Right cardiac atrium (tissue), 5 donors: ENCODE measurements at regions not wholly inside any gene's neighbourhood (a gene's known extent, or its start where the extent isn't known, plus 50 kb on each side); places are given as distances from the start of the nearest gene placed in this dataset.

ENCODE experiments used
- ATAC-seq, 2 donors: fragments of 200-7000 bp; cut with Tn5 transposase; one replicate each; pipeline versions ENCODE4 v1.8.0 to v1.9.1; 2020; ENCODE audit warnings: moderate library complexity in 2 of 2, mild to moderate bottlenecking in 1 of 2
- DNase-seq, 3 donors: peaks; one replicate each; pipeline ENCODE4 v3.0.0-alpha.2; 2020
- H3K27ac ChIP-seq: one replicate; pipeline ENCODE4 v1.5.1; 2013; ENCODE audit warnings: mild to moderate bottlenecking, low read length, control low read depth, moderate library complexity
- H3K27me3 ChIP-seq: one replicate; pipeline ENCODE4 v1.6.1; 2013; ENCODE audit not compliant: control insufficient read depth, insufficient read depth
- H3K4me1 ChIP-seq: one replicate; pipeline ENCODE4 v1.6.1; 2013; ENCODE audit warnings: low read length; ENCODE audit not compliant: control insufficient read depth, insufficient read depth
- H3K4me3 ChIP-seq: one replicate; pipeline ENCODE4 v1.5.1; 2013; ENCODE audit warnings: low read length, control low read depth
- H3K9me3 ChIP-seq: one replicate; pipeline ENCODE4 v1.6.1; 2013; ENCODE audit warnings: low read length; ENCODE audit not compliant: control insufficient read depth
- WGBS: extraction: QIAGEN DNeasy Blood & Tissue Kit; methylation state at CpG from one replicate; pipeline ENCODE4 v1.1.7; 2013; 5-methylcytosine and 5-hydroxymethylcytosine counted together
- intact Hi-C, 4 donors: fragments of 100-400 bp; cut with DNase I; formaldehyde crosslinking; loops; one replicate each; pipeline versions ENCODE4 v1.11.0 to v1.14.0; 2022 to 2023
- donor health status: healthy with polysubstance abuse.
- donor health status: DM: no; HTN: yes; CAD: no.
- donor health status: DM: no; HTN: no; CAD: no.
- donor health status: DM: no; HTN: yes; CAD: no; lungs with severe emphysema.
- donor health status: DM: yes; HTN: yes; CAD: no.

GRCh38 chr4:110924761-110925160 is 301.9 kb upstream of the PITX2 start:
- ATAC-seq = no peak
- no peak overlapping the region for H3K4me3 ChIP-seq
- 52% methylated on average over 2 of the region's 2 CpGs for WGBS
- intact Hi-C loops = no loop called here
- no peaks in the 10 kb centered on the region for H3K27me3 ChIP-seq
- no peaks in the 10 kb centered on the region for H3K9me3 ChIP-seq
- H3K4me1 ChIP-seq = no peaks in the 10 kb centered on the region
- no peak overlapping the region for H3K27ac ChIP-seq
- DNase-seq = no peak

- Histone ChIP-seq H3K27me3 (no peaks in the 10 kb centered on the region), H3K4me1 (no peaks in the 10 kb centered on the region), H3K9me3 (no peaks in the 10 kb centered on the region), H3K27ac (no peak overlapping the region), H3K4me3 (no peak overlapping the region)
- intact Hi-C loops = no loop called here
- ATAC-seq = no peak
- WGBS = 50% methylated on average over 3 of the region's 3 CpGs
- DNase-seq = no peak
Observed at GRCh38 chr4:110926841-110927400, 304.0 kb upstream of the PITX2 start.

- no peak overlapping the region for H3K4me3 ChIP-seq
- H3K9me3 ChIP-seq = no peaks in the 10 kb centered on the region
- DNase-seq (no peak), ATAC-seq (no peak)
- H3K4me1 ChIP-seq = no peaks in the 10 kb centered on the region
- intact Hi-C loops = no loop called here
- H3K27ac ChIP-seq = no peak overlapping the region
- H3K27me3 ChIP-seq = no peaks in the 10 kb centered on the region
- 52% methylated on average over 3 of the region's 3 CpGs for WGBS
Observed at GRCh38 chr4:110933341-110933740, 310.5 kb upstream of the PITX2 start.

DNA sequence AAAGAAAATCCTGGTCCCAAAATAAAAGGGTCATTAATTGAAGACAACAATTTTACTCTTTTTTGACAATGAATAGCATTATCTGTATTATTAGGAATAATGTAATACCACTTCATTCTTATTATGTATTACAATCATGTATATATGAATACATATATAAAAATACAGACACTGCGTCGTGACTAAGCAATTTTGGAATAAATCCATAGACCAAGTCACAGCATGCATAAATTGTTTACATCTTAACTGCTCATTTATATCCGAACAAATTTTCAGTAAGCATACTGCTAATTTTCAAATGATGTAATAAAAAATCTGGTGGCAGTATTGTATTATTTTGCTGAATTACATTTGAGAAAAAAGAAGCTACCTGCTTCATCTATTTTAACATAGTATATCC is 321.6 kb upstream of the PITX2 start:
- no peaks in the 10 kb centered on the region for H3K27me3 ChIP-seq
- no peak overlapping the region for H3K4me3 ChIP-seq
- intact Hi-C loops = no loop called here
- no peak overlapping the region for H3K27ac ChIP-seq
- WGBS = 82% methylated on average over 3 of the region's 3 CpGs
- DNase-seq (no peak), ATAC-seq (no peak)
- H3K9me3 ChIP-seq = no peaks in the 10 kb centered on the region
- H3K4me1 ChIP-seq = no peaks in the 10 kb centered on the region

DNA sequence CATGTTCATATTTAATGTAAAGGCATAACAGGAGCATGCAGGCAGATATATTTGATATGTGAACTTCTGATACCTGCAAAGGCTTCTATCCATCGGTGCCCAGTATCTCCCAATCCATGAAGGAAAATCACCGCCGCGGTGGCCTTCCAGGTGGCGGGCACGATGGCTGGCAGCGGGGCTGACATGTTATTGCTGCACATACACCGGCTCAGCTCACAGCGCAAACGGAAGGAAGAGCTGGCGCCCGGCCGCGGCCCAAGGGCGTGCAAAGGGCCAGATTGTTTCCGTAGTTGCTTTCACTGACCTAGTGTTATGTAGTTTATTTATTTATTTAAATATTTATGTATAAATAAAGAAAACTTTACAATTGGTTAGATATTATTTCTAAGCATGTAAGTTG is 322.7 kb upstream of the PITX2 start:
- peak in 2 of 3 donors; percentile 16 to 20 for DNase-seq
- intact Hi-C loops = no loop called here
- Histone ChIP-seq H3K4me1 (no peaks in the 10 kb centered on the region), H3K27ac (no peak overlapping the region), H3K4me3 (no peak overlapping the region), H3K9me3 (no peaks in the 10 kb centered on the region), H3K27me3 (no peaks in the 10 kb centered on the region)
- 95% methylated on average over 16 of the region's 16 CpGs for WGBS
- ATAC-seq = no peak

DNA sequence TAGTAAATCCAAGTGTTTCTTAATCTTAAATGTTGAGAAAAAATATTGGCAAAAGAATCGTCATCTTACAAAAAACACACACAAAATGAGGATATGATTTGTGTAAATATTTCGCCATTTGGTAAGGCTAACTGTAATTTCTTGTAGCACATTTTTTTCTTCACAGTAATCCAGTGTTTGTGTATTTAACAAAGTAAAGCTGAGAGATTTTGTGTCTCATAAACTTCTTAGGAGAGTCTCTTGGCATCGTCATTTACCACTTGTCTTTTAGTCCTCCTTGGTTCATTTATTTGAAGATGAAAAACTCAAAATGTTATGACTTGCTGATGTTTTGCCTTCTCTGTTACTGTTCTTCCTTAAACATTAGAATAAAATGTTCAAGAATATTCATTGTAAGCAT is 326.7 kb upstream of the PITX2 start:
- 85% methylated on average over 3 of the region's 3 CpGs for WGBS
- no peak overlapping the region for H3K4me3 ChIP-seq
- ATAC-seq = no peak
- H3K4me1 ChIP-seq = no peaks in the 10 kb centered on the region
- no peak overlapping the region for H3K27ac ChIP-seq
- H3K9me3 ChIP-seq = no peaks in the 10 kb centered on the region
- no peak for DNase-seq
- intact Hi-C loops = no loop called here
- H3K27me3 ChIP-seq = no peaks in the 10 kb centered on the region

GRCh38 chr4:110950731-110951130 is 327.9 kb upstream of the PITX2 start:
- H3K4me3 ChIP-seq = no peak overlapping the region
- 69% methylated on average over 2 of the region's 2 CpGs for WGBS
- no peak for DNase-seq
- no peaks in the 10 kb centered on the region for H3K9me3 ChIP-seq
- H3K27ac ChIP-seq = no peak overlapping the region
- no peaks in the 10 kb centered on the region for H3K4me1 ChIP-seq
- intact Hi-C loops = loop anchor here in 1 of 4 donors (10.0 kb wide), 1 partner anchor 316 kb away; no protein-coding TSS in a partner anchor
- ATAC-seq = no peak
- no peaks in the 10 kb centered on the region for H3K27me3 ChIP-seq

DNA sequence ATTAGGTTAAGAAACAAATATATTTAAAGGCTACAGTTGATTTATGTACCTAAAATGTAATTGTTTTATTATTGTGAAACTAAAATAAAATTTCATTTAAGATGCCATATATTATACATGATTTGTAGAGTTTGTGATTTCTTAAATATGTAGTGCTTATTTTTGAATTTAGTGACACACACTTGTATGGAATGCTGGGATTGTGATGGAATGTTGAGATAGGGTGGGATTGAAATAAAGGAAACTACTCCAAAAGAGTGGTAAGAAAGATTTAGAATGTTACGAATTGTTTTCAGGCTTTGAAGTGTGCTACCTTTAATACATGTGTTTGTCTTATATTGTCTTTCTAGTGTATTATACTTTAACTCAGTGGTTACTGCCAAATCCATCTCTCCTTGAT is 330.3 kb upstream of the PITX2 start:
- no peaks in the 10 kb centered on the region for H3K4me1 ChIP-seq
- H3K4me3 ChIP-seq = no peak overlapping the region
- 74% methylated on average over 1 of the region's 1 CpG for WGBS
- intact Hi-C loops = loop anchor here in 1 of 4 donors (10.0 kb wide), 1 partner anchor 318 kb away; no protein-coding TSS in a partner anchor
- no peak overlapping the region for H3K27ac ChIP-seq
- ATAC-seq (no peak), DNase-seq (no peak)
- no peaks in the 10 kb centered on the region for H3K27me3 ChIP-seq
- no peaks in the 10 kb centered on the region for H3K9me3 ChIP-seq

DNA sequence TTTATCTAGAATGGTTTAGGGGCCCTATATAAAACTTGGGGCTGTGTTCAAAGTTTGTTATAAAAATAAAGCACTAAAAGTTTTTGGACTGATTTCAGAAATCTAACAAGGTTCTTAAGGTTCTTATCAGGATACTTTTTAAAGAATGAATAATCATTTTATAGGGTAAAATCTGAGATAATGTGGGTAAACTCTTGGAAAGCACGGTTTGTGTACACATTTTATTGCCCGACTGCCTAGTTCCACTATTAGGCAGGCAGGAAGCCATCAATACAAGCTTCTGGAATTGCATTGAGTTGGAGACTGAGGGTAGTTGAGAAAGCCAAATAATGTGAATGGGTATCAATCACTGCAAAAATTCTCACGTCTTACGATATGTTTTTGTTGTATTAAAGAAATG is 331.0 kb upstream of the PITX2 start:
- WGBS = 75% methylated on average over 4 of the region's 4 CpGs
- no peak for DNase-seq
- intact Hi-C loops = loop anchor here in 1 of 4 donors (10.0 kb wide), 1 partner anchor 319 kb away; no protein-coding TSS in a partner anchor

DNA sequence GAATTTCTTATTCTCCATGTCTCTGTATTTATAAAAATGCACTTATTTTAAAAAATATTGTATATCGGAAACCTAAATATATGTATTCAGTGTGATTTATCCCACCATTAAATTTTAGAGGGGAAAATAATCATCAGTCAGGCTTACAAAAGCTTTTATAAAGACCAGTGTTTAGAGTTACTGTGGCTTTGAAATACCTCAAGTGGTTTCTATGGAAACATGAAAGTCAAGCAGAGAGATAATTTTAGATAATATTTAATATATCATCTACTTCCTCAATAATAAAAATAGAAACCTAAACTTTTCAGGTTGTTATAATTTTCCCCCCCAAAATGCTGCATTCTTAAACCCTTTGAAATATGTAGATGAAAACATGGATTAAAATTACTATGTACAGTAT is 332.9 kb upstream of the PITX2 start:
- H3K27ac ChIP-seq = no peak overlapping the region
- H3K9me3 ChIP-seq = no peaks in the 10 kb centered on the region
- WGBS = 96% methylated on average over 1 of the region's 1 CpG
- no peaks in the 10 kb centered on the region for H3K4me1 ChIP-seq
- H3K4me3 ChIP-seq = no peak overlapping the region
- no peaks in the 10 kb centered on the region for H3K27me3 ChIP-seq
- ATAC-seq (no peak), DNase-seq (no peak)
- intact Hi-C loops = loop anchor here in 3 of 4 donors (5.0 to 10.0 kb wide), 2 partner anchors 321 to 323 kb away; no protein-coding TSS in a partner anchor

More for the DNA sequence above, 331.0 kb upstream of the PITX2 start:
- no peaks in the 10 kb centered on the region for H3K27me3 ChIP-seq
- H3K9me3 ChIP-seq = no peaks in the 10 kb centered on the region
- no peak overlapping the region for H3K4me3 ChIP-seq
- no peak overlapping the region for H3K27ac ChIP-seq
- ATAC-seq = no peak
- H3K4me1 ChIP-seq = no peaks in the 10 kb centered on the region

- no peaks in the 10 kb centered on the region for H3K4me1 ChIP-seq
- no peaks in the 10 kb centered on the region for H3K9me3 ChIP-seq
- ATAC-seq (no peak), DNase-seq (no peak)
- intact Hi-C loops = loop anchor here in 3 of 4 donors (5.0 to 10.0 kb wide), 2 partner anchors 324 to 327 kb away; no protein-coding TSS in a partner anchor
- no peak overlapping the region for H3K27ac ChIP-seq
- H3K27me3 ChIP-seq = no peaks in the 10 kb centered on the region
- no peak overlapping the region for H3K4me3 ChIP-seq
Observed at GRCh38 chr4:110959041-110959643, 336.3 kb upstream of the PITX2 start.
